DOHH2 (cell line): ENCODE measurements at regions not wholly inside any gene's neighbourhood (a gene's known extent, or its start where the extent isn't known, plus 50 kb on each side); places are given as distances from the start of the nearest gene placed in this dataset.
"Not testable (repeated sequence)": the region's sequence is repeated elsewhere in the genome, so short reads cannot be mapped to it uniquely, and the experiment has no call there.

Source experiments
- H3F3A ChIP-seq: fragments of 200-600 bp; sonication (generic), shearing (Covaris generic); 2 replicates; pipeline ENCODE4 v1.6.0; 2016; ENCODE audit warnings: antibody characterized with exemption, mild to moderate bottlenecking; ENCODE audit not compliant: control insufficient read depth, insufficient read depth
- H3K27ac ChIP-seq: fragments of 200-600 bp; sonication (generic); 2 replicates; pipeline ENCODE4 v1.5.1; 2014; ENCODE audit warnings: low read depth, mild to moderate bottlenecking, low read length, moderate library complexity
- H3K27me3 ChIP-seq: fragments of 200-600 bp; sonication (generic); 2 replicates; pipeline ENCODE4 v1.6.1; 2014; ENCODE audit warnings: mild to moderate bottlenecking, low read length, mixed read lengths; ENCODE audit not compliant: control insufficient read depth
- H3K36me3 ChIP-seq: fragments of 200-600 bp; sonication (generic); 2 replicates; pipeline ENCODE4 v1.6.1; 2014; ENCODE audit warnings: mild to moderate bottlenecking, low read length, moderate library complexity, mixed read lengths; ENCODE audit not compliant: control insufficient read depth
- H3K4me1 ChIP-seq: fragments of 200-600 bp; sonication (generic); 2 replicates; pipeline ENCODE4 v1.6.1; 2014; ENCODE audit warnings: mild to moderate bottlenecking, low read length, mixed read lengths; ENCODE audit not compliant: control insufficient read depth
- H3K4me2 ChIP-seq: fragments of 200-600 bp; sonication (generic); 2 replicates; pipeline ENCODE4 v1.6.0; 2014; ENCODE audit warnings: mild to moderate bottlenecking, low read length, moderate library complexity
- H3K4me3 ChIP-seq: fragments of 200-600 bp; sonication (generic); 2 replicates; pipeline ENCODE4 v1.5.1; 2014; ENCODE audit warnings: mild to moderate bottlenecking, low read length, mixed read lengths
- H3K79me2 ChIP-seq: fragments of 200-600 bp; sonication (generic); 2 replicates; pipeline ENCODE4 v1.6.1; 2014; ENCODE audit warnings: mild to moderate bottlenecking, low read length, mixed read lengths; ENCODE audit not compliant: control insufficient read depth
- H3K9me2 ChIP-seq: fragments of 200-600 bp; sonication (generic); replicated peaks from 2 replicates; pipeline ENCODE4 v1.6.1; 2014; ENCODE audit warnings: mild to moderate bottlenecking, low read length, mixed read lengths; ENCODE audit not compliant: control insufficient read depth
- H3K9me3 ChIP-seq: fragments of 200-600 bp; sonication (generic); 2 replicates; pipeline ENCODE4 v1.6.1; 2014; ENCODE audit warnings: antibody characterized with exemption, low read length, mixed read lengths; ENCODE audit not compliant: control insufficient read depth, insufficient read depth
- H4K20me1 ChIP-seq: fragments of 200-600 bp; sonication (generic); 2 replicates; pipeline ENCODE4 v1.6.0; 2014; ENCODE audit warnings: low read depth, mild to moderate bottlenecking, antibody characterized with exemption, low read length, moderate library complexity; ENCODE audit not compliant: control insufficient read depth, insufficient read depth
- CTCF ChIP-seq: fragments of 200-600 bp; sonication (generic); IDR thresholded peaks from one replicate; pipeline ENCODE4 v1.5.1; 2014; ENCODE audit warnings: antibody characterized with exemption, mild to moderate bottlenecking, low read depth, low read length; ENCODE audit not compliant: poor library complexity, severe bottlenecking
- EZH2phosphoT487 ChIP-seq: fragments of 200-600 bp; sonication (generic); IDR thresholded peaks from 2 replicates; pipeline ENCODE4 v1.6.1; 2017; ENCODE audit warnings: borderline replicate concordance, mild to moderate bottlenecking, antibody characterized with exemption, low read length, moderate library complexity, mixed read lengths

DNA sequence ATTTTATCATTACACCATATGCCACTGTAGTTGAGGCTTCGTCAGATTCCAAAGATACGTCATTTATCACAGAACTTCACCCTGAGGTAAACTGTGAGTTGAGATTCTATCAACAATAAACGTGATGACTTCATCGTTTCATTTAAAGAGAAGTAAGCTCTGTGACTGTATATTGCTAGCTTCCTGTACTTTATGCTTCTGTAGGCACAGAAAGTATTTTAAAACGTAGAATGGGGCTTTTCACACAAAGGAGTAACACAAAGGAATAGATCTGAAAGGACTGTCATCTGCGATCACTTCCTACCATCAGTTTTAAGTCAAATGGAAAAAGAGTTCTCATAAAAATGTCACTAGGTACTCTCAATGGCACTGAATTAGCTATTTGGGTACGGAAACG, 234.4 kb upstream of the MCHR2 start:
- Histone ChIP-seq H3K4me2 (peak overlapping the region; percentile 61), H3K36me3 (no peaks in the 10 kb centered on the region), H3K27ac (peak overlapping the region; percentile 9; the same call in 1 of the 2 replicates), H3K4me1 (peaks cover 14% of the 10 kb centered on the region), H4K20me1 (no peaks in the 10 kb centered on the region), H3K79me2 (no peaks in the 10 kb centered on the region), H3F3A (no peaks in the 10 kb centered on the region), H3K9me2 (no peaks in the 10 kb centered on the region), H3K4me3 (peak overlapping the region; percentile 65), H3K9me3 (no peaks in the 10 kb centered on the region), H3K27me3 (no peaks in the 10 kb centered on the region)
- no peak for TF ChIP-seq EZH2phosphoT487
- no peak for TF ChIP-seq CTCF

GRCh38 chr6:100226811-100227210, 232.8 kb upstream of the MCHR2 start:
- H3K79me2 ChIP-seq = no peaks in the 10 kb centered on the region
- no peaks in the 10 kb centered on the region for H3F3A ChIP-seq
- H3K27ac ChIP-seq = no peak overlapping the region
- TF ChIP-seq CTCF = no peak
- no peak for TF ChIP-seq EZH2phosphoT487
- H3K4me3 ChIP-seq = no peak overlapping the region
- H3K27me3 ChIP-seq = no peaks in the 10 kb centered on the region
- no peaks in the 10 kb centered on the region for H3K36me3 ChIP-seq
- H4K20me1 ChIP-seq = no peaks in the 10 kb centered on the region
- no peaks in the 10 kb centered on the region for H3K9me3 ChIP-seq
- H3K4me2 ChIP-seq = no peak overlapping the region
- peaks cover 14% of the 10 kb centered on the region for H3K4me1 ChIP-seq
- no peaks in the 10 kb centered on the region for H3K9me2 ChIP-seq

- not testable (repeated sequence) for H3K27me3 ChIP-seq, H3K79me2 ChIP-seq, H3K36me3 ChIP-seq, H3K4me2 ChIP-seq, H3K27ac ChIP-seq, H3K9me3 ChIP-seq, H3K9me2 ChIP-seq, H3F3A ChIP-seq, H4K20me1 ChIP-seq, H3K4me3 ChIP-seq
- H3K4me1 ChIP-seq = peaks cover 10% of the 10 kb centered on the region
These were observed 229.9 kb upstream of the MCHR2 start for GRCh38 chr6:100223952-100224351.

DNA sequence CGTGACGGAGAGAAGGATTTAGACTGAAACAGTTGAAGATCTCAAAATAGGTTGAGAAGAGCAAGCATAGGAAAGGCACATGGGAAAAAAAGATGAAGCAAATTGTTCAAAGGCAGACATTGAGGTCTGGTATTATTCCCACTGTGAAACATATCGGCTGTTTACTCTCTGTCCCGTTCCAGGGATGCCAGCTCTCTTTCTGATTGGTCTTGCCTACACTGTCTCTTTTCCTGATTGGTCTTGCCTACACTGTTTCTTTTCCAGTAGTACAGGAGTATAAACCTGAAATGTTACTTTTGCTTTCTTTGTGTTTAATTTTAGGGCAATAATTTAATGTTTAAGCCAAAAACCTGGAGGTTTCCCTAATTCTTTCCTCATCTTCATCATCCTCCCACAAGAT, 226.5 kb upstream of the MCHR2 start:
- no peaks in the 10 kb centered on the region for H3K9me2 ChIP-seq
- no peak overlapping the region for H3K4me2 ChIP-seq
- no peaks in the 10 kb centered on the region for H3F3A ChIP-seq
- H3K79me2 ChIP-seq = no peaks in the 10 kb centered on the region
- TF ChIP-seq CTCF (no peak), EZH2phosphoT487 (no peak)
- no peaks in the 10 kb centered on the region for H3K4me1 ChIP-seq
- H3K4me3 ChIP-seq = no peak overlapping the region
- no peaks in the 10 kb centered on the region for H3K9me3 ChIP-seq
- no peaks in the 10 kb centered on the region for H3K27me3 ChIP-seq
- H4K20me1 ChIP-seq = no peaks in the 10 kb centered on the region
- no peak overlapping the region for H3K27ac ChIP-seq
- no peaks in the 10 kb centered on the region for H3K36me3 ChIP-seq
